NOMO-1 treated with DMSO at 0.1 percent for 48 hours (cell line): ENCODE measurements at regions not wholly inside any gene's neighbourhood (a gene's known extent, or its start where the extent isn't known, plus 50 kb on each side); places are given as distances from the start of the nearest gene placed in this dataset.
"Not testable (repeated sequence)": the region's sequence is repeated elsewhere in the genome, so short reads cannot be mapped to it uniquely, and the experiment has no call there.

Experiments used
- DNase-seq: peaks from one replicate; lab custom pipeline; 2025; ENCODE audit not compliant: unreplicated experiment; lab: John Stamatoyannopoulos, UW

DNA sequence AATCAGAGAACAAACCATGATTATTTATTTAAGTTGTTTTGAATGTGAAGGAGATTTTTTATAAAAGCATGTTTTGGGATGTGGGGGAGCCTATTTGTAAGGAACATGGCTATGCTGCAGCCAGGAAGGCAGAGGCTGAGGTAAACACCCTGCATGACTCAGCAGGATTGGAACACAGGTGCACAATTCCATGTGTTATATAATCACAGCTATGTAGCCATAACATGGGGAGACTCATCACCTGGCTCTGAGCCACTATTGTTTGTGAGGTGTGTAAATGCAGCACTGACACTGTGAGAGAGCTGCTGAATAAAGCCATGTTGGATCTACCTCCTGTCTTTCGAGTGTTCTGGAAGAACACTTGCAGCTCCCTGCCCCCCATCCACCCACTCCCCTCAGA lies 1009.8 kb downstream of the DNAH5 start:
- DNase-seq, result no peak

DNA sequence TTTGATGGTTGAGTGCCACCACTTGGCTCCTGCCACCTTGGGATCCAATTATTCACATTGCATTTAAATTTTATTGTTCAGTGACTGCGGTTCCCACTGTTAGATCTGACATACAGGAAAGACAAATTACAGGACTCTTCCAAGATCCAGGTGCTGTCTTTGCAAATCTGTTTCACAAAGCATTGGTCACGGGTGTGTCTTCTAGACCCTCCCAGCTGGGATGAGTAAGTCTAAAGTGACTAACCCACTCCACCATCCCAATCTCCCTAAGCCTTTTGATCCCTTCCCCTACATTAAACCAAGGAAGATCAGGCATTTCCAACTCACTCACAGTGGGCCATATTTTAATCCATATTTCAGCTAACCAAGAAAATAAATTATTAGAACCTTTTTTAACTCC lies 1016.3 kb upstream of the CTNND2 start:
- DNase-seq, result no peak

DNA sequence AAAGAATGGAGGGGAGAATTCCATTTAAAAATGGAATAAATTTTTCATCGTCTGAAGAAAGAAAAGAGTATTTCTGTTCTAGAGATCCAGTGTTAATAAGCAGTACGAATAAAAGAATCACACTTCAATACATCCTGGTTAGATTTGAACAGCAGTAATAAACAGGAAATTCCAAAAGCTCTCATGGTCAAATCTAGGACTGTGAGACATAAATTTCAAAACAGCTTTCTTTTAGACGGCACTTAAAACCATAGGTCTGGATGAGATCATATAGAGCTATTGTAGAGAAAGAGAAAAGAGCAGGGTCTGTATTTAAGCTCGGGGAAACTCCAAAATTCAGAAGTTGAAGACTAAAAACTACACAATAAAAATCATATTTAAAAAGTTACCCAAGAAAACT lies 1006.9 kb upstream of the CTNND2 start:
- no peak for DNase-seq

DNA sequence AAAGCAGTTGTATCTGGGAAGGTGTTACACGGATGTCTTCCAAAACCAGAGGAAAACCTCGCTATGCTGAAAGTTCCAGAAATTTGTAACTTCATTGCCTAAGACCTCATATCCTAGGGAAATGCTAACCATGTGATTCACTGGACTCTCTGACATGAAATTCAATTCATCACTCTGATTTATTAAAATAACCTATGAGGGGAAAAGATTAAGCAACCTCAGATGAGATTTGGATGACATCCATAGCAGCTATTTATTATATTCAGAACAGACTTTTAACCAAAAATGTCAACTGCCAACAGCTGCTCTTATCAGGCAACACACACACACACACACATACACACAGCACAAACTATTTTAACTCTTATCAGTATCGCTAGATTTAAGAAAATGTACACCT lies 1006.4 kb upstream of the CTNND2 start:
- DNase-seq, result no peak

DNA sequence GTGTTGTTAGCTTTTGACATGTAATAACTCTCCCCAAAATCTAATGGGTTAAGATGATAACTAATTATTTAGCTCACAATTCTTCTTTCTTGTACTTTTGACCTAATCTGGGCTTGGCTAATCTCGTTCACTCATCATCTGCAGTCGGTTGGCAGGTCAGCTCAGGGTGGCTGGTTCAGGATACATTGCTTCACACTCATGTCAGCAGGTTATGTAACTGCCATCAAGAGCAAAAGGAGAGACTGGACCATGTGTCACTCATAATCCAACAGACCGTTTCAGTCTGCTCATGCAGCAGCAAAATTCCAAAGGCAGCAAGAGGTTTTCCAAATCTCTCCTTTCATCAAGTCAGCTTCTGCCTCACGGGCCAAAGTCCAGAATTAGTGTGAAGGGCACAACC lies 998.4 kb upstream of the CTNND2 start:
- DNase-seq, result no peak

DNA sequence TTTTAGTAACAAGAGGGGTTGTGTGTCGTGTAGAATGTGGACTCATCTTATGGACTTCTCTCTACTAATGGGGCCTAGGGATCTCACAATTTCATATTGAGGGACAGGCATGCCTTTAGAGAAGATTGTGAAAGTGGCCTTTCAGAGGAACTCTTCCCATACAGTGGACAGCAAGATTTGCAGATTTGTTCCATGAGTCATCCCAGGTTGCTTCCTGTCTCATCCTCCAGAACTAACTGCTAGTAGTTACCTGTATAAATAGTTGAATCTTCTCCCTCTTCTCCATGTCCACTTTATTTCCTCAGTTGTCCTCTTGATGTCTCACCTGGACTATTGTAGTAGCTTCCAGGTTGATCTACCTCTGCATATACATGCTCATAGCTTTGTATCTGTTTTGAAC lies 997.5 kb upstream of the CTNND2 start:
- DNase-seq, result no peak

DNA sequence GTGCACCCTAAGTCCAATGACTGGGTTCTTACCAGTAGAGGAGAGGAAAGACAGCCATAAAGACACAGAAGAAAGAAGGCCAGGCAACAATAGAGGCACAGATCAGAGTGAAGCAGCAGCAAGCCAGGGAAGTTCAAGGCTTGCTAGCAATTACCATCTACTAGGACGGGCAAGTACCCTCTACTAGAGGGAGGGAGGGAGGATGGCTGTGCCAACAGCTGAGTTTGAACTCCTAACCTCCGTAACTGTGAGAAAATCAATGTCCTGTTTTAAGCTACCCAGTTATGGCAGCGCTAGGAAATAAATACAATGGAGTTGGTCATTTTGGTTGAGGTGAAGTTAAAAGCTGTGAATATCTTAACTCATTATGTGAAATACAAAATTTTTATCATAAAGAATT lies 991.8 kb upstream of the CTNND2 start:
- DNase-seq, result no peak

DNA sequence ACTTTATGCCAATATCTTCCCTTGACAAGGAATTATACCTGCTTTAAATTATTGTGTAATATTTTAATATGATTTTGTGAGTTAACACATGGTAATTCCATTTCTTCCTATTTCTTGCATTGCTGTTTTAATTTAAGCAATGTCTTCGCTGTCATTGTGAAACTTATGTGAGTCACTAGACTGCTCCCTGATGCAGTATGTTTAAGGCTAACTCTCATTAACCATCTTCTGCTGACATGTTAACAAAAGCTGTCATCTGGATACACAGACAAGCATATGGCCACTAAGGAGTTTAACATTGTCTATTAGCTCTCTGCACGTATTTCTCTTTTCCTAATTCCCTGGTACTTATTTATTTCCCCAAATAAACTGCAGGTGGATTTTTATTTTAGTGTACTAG lies 980.8 kb upstream of the CTNND2 start:
- no peak for DNase-seq

DNA sequence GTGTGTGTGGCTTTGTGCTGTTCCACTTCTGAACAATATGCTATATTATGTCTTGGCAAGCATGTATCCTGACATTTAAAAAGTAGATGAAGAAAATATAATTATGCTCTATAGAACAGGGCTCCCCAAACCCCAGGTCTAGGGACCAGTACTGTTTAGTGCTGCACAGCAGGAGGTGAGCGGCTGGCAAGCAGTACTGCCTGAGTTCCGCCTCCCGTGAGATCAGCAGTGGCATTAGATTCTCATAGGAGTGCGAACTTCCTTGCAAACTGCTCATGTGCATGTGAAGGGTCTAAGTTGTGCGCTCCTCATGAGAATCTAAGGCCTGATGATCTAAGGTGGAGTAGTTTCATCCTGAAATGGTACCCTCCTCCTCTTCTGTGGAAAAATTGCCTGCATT lies 979.1 kb upstream of the CTNND2 start:
- DNase-seq, result no peak

DNA sequence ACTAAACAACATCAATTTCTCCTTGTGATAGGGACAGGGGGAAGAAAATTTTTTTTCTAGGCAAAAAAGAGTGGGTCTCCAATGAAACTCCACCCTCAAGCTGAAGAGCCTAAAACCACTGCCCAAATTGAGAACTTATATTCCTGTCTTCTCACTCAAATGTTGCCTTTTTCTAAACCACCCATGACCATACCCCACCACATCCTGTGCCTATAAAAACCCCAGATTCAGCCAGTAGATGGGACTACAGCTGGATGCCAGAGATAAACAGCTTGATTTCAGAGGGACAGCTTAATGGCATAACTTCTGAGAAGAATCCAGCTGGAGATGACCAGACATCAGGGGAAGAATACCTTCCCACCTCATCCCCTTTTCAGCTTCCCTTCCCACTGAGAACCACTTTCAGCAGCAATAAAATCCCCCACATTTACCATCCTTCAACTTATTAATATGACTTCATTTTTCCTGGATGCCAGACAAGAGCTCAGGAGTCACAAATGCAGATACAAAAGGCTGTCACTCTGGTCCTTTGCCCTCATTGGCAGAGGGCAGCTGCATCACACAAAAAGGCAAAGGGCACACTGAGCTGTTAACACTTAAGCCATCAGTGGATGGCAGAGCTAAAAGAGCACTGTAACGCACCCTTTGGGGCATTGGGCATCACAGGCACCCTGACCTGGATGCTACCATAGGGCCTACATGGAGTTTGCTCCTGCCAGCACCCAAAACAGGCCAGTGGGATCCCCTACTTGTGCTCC lies 972.5 kb upstream of the CTNND2 start:
- no peak for DNase-seq

DNA sequence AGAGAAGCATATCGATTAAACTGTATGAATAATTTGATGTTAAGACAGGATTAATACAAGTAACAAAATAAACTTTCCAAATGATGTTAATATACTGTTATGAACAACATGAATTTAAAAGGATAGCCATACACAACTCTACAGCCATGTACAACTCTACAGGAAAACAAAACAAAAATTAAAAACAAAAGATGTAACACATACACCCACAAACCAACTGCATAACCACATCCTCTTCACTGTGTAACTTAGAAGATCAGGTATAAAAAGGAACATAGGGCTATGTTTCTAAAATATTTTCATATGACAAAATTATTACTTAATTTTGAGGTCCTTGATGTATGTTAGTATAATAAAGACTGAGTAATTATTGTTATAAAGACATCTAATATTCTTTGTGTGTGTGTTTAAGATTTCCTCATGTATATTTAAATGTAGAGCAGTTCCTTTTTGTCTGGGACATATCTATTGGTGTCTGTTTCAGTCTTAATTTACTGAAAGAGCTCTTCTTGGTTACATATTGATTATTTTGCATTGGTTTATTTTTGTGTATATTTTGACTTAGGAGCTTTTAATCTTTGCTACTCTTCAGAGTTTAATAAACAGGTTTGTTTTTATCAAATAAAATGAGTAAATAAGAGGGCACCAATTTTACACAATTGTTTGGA lies 966.8 kb upstream of the CTNND2 start:
- no peak for DNase-seq

DNA sequence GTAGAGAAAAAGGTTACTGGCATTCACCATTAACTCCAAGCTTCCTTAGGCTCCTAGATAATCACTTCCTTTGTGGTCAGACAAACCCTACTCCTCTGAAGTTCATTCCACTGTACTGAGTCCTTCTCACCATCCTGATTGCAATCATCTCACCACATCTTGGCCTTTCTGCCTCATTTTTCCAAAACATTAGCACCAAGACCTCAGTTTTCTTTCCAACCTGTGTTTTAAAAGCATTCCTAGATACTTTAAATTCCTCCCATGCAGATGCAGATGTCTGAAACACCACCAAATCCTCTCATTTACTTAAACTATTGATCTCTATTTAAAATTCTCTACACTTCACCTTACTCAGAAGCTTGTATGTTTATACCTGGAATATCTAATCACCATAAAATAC lies 961.3 kb upstream of the CTNND2 start:
- DNase-seq, result no peak

DNA sequence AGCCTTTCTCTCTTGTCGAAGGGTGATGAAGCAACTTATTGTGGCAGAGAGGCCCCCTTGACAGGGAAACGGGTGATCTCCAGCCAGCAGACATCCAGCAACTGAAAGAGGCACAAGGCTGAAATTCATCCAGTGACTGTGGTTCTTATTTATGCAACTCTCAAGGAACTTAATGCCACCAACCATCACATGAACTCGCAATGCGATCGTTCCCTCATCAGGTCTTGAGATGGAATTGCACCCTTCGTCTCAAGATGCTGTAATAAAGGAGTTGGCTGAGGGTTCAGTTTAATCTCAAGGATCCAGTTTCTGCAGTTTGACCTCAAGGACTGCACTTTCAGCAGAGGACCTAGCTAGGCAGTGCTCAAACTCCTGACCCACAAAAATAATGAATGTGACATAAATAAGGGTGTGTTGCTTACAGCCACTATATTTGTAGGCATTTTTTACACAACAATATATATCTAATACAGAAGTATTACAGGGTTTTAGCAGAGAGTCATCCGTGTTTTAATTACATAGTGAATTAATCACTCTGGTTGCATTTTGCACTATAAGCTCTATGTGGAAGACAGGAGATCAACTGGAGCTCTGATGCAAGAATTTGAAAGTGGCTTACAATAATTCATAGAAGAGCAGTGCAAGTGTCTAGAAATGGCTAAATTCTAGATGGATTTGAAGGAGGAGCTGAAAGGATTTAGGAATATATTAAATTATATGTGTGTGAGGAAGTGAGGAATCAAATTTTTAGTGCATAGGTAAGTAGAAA lies 957.8 kb upstream of the CTNND2 start:
- no peak for DNase-seq

DNA sequence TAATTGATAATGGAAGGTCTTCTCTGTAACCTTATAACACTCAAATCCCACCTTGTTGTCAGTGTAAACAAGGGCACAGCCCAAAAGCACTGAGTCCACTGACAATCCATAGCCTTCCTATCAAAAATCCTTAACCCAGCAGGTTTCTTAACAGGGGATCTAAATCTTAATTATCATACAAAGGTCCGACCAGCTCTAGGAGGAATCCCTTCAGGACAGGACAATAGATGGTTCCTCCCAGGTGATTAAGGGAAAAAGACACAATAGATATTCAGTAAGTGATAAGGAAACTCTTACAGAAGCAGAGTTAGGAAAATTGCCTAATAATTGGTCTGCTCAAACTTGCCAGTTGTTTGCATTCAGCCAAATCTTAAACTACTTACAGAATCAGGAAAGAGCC lies 951.9 kb upstream of the CTNND2 start:
- not testable (repeated sequence) for DNase-seq

DNA sequence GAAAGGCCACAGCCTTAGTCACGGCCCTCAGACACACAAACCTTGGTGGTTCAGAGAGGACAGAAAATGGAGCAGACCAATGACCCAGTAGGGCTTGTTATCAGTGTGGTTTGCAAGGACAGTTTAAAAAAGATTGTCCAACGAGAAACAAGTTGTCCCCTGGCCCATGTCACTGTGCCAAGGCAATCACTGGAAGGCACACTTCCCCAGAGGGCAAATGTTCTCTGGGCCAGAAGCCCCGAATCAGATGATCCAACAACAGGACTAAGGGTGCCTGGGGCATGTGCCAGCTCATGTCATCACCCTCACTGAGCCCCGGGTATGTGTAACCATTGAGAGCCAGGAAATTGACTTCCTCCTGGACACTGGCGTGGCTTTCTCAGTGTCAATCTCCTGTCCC lies 950.1 kb upstream of the CTNND2 start:
- DNase-seq, result no peak

DNA sequence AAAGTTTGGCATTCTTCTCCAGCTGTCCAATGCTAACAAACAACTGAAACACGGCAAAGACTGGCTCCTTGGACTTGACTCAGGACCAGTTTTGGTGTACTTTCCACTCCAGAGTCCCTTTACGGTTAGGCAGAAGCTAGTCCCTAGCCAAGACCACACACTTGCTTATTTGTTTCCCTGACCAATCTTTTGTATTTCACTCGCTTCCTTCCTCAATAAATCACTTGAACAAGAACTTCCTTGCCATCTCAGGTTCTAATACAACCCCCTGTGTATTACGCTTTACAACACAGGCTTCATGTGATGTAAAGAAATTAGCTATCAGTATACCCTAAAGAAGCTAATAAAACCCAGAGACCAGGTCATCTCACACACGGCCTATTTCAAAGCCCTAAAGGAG lies 947.5 kb upstream of the CTNND2 start:
- no peak for DNase-seq

DNA sequence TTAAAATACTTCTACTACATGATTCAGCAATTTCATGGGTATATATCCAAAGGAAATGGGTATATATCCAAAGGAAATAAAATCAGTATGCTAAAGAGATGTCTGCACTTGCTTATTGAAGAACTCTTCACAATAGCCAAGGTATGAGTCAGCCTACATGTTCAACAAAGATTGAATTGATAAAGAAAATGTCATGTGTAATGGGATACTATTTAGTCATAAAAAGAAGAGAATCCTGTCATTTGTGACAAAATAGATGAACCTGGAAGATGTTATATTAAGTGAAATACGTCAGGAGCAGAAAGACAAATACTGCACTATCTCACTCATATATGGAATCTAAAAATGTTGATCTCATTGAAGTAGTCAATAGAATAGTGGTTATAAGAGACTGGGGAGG lies 944.5 kb upstream of the CTNND2 start:
- DNase-seq, result no peak

DNA sequence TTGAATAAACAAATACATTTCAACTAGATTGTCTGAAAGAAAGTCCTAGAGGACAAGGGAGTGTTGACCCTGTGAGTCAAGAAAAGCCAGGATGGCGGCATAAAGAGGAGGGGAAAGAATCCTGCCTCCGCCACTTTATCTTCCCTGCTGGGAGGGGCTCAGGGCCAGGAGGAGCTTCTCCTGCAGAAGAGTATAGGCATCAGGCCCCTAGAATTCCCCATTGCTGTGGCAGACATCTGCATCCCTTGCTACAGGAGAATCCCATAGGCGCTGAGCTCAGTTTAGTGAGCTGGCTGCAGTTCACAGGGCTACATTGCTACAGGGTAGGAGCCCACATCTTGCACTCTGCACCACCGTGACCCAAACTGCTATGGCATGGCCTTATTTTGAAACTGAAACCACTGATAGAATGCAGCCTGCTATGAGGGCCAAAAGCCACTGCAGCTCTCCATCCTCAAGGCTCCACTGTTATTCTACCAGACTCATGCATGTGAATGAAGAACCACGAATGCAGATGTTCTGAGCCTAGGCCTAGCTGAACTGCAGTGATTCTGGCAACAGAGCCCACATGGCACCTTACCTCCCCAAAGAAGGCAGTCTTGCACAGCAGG lies 941.4 kb upstream of the CTNND2 start:
- DNase-seq, result no peak

DNA sequence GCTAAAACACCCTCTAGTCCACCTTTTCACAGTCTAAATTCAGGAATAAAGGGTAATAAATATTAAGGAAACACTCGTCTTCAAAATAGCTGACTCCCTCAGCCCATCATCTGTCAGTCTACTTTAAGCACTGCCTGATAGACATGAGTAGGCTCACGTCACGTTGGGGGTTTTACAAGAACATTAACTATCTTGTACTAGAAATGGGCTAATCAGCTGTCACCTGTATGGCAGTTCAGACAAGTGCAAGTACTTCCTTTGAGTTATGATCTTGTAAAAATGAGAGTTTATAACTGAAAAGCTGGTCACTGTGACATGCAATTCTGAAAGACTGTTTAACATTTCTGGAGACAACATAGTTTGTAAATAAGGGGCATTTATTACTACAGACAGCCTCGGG lies 936.7 kb upstream of the CTNND2 start:
- DNase-seq, result no peak

DNA sequence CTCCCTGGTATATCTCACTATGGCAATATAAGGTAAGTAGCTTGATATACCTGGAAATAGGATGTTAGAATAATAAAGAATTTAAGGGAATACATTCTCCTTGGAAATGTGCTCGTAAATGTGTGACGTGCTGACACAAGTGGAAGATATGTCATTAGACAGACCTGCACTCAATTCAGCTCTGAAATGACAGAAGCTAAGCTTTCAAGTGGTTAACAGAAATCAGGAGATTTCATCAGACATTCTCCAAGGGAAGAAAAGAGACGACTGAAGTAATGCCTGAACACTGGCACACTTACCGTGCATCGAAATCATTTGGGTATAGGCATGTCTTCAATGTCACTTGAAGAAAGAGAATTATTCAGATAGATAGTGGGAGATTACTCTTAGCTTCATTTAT lies 933.3 kb upstream of the CTNND2 start:
- no peak for DNase-seq

DNA sequence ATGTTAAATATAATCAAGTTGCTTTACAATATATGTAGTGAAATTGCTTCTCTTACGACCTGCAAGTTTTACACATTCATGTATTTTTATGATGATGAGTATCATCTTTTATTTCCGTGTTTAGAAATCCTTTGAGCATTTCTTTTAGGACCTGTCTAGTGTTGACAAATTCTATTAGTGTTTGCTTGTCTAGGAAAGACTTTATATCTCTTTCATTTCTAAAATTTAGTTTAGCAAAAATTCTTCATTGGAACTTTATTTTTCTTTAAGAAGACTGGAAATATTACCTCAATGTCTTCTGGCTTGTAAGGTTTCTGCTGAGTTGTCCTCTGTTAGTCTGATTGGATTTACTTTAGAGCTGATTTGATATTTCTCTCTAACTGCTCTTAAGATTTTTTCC lies 920.9 kb upstream of the CTNND2 start:
- DNase-seq, result no peak

DNA sequence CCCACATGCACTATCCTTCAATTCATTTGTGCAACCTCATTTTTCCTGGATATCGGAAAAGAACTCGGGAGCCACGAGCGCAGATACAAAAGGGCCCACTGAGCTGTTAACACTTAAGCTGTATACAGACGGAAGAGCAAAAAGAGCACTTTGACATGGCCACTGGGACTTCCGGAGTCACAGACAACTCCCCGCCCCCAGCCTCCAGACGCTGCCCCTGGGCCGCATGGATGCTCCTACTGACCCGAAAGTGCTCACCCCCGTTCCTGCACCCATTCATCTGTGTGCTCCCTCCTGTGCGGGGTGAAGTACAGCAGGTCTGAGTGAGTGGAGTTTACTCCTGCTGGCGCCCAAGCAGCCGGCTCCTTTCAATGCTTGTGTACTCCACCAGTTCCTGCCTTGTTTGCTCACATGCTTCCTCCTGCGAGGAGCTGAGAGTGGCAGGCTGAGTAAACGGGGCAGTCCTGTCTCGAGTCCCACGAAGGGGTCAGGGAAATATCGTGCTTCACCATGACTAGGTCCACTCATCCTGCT lies 901.0 kb upstream of the CTNND2 start:
- DNase-seq, result no peak
